Right forelimb (tissue), 1 donor: ENCODE measurements at regions not wholly inside any gene's neighbourhood (a gene's known extent, or its start where the extent isn't known, plus 50 kb on each side); places are given as distances from the start of the nearest gene placed in this dataset.
"Not testable (repeated sequence)": the region's sequence is repeated elsewhere in the genome, so short reads cannot be mapped to it uniquely, and the experiment has no call there.

Experiments used
- DNase-seq: peaks from one replicate; pipeline ENCODE4 v3.0.0-alpha.2; 2018

- DNase-seq = not testable (repeated sequence)
Observed at GRCh38 chr15:37427393-37427792, 327.0 kb upstream of the MEIS2 start.

- no peak for DNase-seq
Observed at GRCh38 chr15:37446921-37447320, 346.6 kb upstream of the MEIS2 start.

GRCh38 chr15:37452498-37452897, 352.1 kb upstream of the MEIS2 start:
- DNase-seq = no peak

GRCh38 chr15:37480482-37480881, 380.1 kb upstream of the MEIS2 start:
- DNase-seq = no peak

GRCh38 chr15:37481126-37481525, 380.8 kb upstream of the MEIS2 start:
- DNase-seq = no peak

GRCh38 chr15:37483779-37484178, 383.4 kb upstream of the MEIS2 start:
- DNase-seq = no peak

GRCh38 chr15:37485056-37485455, 384.7 kb upstream of the MEIS2 start:
- no peak for DNase-seq

- no peak for DNase-seq
Observed at GRCh38 chr15:37490707-37491106, 390.4 kb upstream of the MEIS2 start.

- DNase-seq = no peak
Observed at GRCh38 chr15:37516621-37517020, 416.3 kb upstream of the MEIS2 start.

- no peak for DNase-seq
Observed at GRCh38 chr15:37517191-37517895, 417.0 kb upstream of the MEIS2 start.

- no peak for DNase-seq
Observed at GRCh38 chr15:37518436-37518835, 416.0 kb upstream of the TMCO5A start.

GRCh38 chr15:37520026-37520425, 414.4 kb upstream of the TMCO5A start:
- DNase-seq = no peak

GRCh38 chr15:37520882-37521281, 413.6 kb upstream of the TMCO5A start:
- no peak for DNase-seq

- DNase-seq = no peak
Observed at GRCh38 chr15:37524601-37525000, 409.8 kb upstream of the TMCO5A start.

GRCh38 chr15:37528432-37528831, 406.0 kb upstream of the TMCO5A start:
- no peak for DNase-seq

- no peak for DNase-seq
Observed at GRCh38 chr15:37536967-37537605, 397.4 kb upstream of the TMCO5A start.

GRCh38 chr15:37537802-37538201, 396.6 kb upstream of the TMCO5A start:
- no peak for DNase-seq

GRCh38 chr15:37548116-37548515, 386.3 kb upstream of the TMCO5A start:
- no peak for DNase-seq

- no peak for DNase-seq
Observed at GRCh38 chr15:37550360-37551024, 383.9 kb upstream of the TMCO5A start.

GRCh38 chr15:37572401-37572800, 362.0 kb upstream of the TMCO5A start:
- DNase-seq = no peak

- DNase-seq = no peak
Observed at GRCh38 chr15:37574985-37575384, 359.5 kb upstream of the TMCO5A start.

GRCh38 chr15:37576952-37577351, 357.5 kb upstream of the TMCO5A start:
- DNase-seq = no peak

GRCh38 chr15:37581866-37582532, 352.4 kb upstream of the TMCO5A start:
- no peak for DNase-seq

- no peak for DNase-seq
Observed at GRCh38 chr15:37582852-37583251, 351.6 kb upstream of the TMCO5A start.
